ENCODE measurements at regions not wholly inside any gene's neighbourhood (a gene's known extent, or its start where the extent isn't known, plus 50 kb on each side); places are given as distances from the start of the nearest gene placed in this dataset.

GRCh38 chr9:90514877-90515276, 127.7 kb downstream of the DIRAS2 start:
- TF ChIP-seq CTCF (conservative IDR thresholded peaks at IDR 0.05; ENCODE audit: low read depth, low read length) (no peak), EZH2 (IDR thresholded peaks at IDR 0.05; ENCODE audit: borderline replicate concordance, low read depth, low read length, poor library complexity, severe bottlenecking) (no peak)
